Fibroblast of skin of right biceps (primary cell): ENCODE measurements at regions not wholly inside any gene's neighbourhood (a gene's known extent, or its start where the extent isn't known, plus 50 kb on each side); places are given as distances from the start of the nearest gene placed in this dataset.

Experiments
- DNase-seq: peaks from one replicate; pipeline ENCODE4 v3.0.0-alpha.2; 2013

DNA sequence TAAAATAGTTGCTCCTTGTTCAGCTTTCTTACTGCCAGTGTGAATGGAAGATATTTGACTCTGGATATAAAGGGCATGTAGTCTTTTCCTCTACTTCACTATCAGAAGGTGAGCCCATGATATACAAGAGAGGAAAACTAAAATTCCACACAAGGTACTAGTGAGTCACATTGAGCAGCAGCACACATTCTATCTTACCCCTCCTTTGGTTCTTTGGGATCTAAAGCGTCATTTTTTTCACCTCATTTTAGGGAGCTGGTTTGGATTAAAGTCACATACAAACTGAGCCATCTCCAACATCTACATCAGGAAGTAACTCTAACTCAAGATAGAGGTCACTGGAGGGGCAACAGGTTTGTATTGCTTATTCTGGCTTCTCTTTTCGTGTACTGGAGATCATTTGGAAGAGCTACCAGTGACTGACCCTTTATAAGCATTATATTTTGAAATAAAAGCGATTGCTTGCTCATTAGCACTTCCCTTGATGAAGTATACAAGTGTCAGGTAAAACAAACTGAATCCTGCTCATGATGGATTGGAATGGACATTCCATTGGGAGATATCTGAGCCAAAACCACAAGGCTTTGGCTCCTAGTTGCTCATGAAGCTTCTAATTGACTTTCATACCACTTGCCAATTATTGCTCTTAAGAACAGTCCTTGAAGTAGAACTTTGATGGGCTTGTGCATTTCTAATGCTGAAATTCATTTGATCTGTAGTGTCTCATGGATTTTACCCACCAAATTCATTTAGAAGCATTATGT, 124.1 kb downstream of the SPCS3 start:
- peak; percentile 82 for DNase-seq

DNA sequence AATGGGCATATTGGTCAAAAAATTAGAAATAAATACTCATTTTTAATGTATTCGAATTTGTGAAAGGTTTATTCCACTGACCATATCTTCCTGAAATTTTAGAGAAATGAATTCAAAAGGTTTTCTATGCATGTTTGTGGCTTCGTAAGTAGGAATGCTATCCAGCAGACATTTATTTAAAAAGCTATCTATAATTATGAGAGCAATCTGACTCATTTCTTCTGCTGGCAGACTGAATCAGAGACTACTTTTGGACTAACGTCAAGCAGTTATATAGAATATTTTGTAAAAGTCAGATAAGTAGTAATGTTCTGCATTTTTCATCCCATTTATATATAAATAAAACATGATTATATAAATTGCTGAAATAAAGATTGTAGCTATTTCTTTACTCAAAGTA, 125.0 kb downstream of the SPCS3 start:
- peak; percentile 90 for DNase-seq

DNA sequence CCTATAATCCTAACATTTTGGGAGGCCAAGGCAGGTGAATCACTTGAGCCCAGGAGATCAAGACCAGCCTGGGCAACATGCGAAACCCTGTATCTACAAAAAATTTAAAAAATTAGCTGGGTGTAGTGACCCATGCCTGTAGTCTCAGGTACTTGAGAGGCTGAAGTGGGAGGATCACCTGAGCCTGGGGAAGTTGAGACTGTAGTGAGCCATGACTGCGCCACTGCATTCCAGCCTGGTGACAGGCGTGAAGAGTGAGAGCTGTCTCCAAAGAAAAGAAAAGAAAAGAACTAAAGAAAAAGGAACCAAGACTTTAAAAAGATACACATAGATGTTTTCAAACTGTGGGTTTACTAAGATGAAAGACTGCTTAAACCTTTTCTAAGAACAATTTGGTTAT, 129.0 kb downstream of the SPCS3 start:
- DNase-seq: no peak

DNA sequence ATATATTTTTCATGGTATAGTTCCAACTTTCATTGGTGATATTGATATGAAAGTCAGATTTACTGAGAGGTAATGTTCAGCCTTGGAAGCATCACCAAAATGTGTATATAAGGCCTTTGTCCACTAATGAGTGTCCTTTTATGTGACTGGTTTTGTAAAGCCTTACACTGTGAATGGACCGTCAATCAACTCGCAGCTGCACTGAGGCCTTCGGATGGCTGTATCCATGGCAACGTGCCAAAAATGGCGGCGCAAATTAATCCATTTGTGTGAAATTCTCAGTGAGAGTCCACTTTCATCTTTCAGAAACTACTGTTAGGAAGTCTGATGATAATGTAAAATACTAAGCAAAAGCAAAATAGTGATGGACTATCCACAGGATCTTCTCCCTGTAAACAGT, 131.7 kb downstream of the SPCS3 start:
- DNase-seq: no peak

DNA sequence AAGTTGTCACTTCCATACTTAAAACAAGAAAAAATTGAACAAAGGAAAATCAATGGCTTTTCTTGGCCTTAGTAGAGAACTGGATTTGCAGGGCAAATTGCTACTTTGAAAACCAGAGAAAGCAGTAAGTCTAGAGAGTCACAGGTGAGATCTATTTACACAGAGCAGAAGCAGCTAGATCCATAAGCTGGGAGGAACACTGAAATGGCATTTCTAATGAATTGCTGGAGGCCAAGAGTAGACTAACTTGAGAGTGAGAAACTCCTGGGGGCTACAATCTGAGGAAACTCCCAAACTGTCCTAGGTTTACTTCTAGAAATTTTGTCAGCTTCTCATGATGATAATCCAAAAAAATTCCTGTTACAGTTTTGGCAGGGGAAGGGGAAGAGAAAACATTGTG, 133.3 kb downstream of the SPCS3 start:
- DNase-seq: no peak

DNA sequence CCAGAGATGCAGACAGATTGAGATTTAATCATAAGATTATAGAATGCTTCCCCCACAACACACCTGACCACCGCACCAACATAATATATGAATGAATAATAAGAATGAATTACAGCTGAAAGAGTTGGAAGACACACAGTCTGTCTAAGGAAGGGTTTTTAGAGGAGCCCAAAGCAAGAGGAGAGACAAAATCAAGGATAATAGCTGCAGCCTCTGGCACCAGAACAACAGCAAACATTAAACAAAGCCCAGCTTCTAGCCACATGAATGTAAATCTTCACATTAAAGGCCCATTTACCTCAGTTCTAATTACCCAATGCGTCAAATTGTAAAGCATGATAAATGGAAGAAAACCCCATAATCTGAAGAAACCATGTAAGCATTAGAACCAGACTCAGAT, 133.9 kb downstream of the SPCS3 start:
- no peak for DNase-seq

DNA sequence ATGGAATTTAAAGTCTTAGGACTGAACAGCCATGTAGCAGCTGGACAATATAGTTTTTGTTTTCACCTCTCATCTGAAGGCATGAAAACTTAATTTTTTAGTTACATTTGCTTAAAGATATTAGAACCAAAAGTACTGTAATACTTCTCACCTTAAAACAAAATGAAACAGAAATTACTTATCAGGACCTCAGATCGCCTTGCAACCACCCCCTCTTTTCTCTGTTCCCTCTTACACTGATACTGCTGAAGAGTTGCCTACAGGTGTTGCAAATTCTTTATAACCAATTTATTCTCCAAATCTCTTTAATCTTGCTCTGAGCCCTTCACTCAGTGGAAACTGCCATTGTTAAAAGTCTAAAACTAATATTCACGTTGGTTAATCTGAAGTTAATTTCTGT, 145.0 kb downstream of the SPCS3 start:
- DNase-seq: no peak

DNA sequence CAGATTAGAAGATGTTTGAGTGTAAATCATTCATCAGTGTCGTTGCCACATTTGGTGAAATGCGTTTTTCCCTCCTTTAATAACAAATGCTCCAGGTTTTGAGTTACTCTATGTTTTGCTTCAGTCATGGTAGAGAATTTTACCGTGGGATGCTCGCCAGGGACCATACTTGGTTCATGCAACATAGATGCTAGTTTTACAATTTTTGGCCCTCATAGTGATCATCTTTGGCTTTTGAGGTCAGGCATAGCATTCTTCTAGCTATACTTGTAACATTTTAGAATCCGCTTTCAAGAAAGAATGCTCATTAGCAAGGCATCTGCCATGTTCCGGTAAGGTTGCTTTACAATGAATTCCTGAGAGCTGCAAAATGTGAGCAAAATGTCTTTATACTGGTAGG, 147.2 kb downstream of the SPCS3 start:
- DNase-seq: peak; percentile 91

DNA sequence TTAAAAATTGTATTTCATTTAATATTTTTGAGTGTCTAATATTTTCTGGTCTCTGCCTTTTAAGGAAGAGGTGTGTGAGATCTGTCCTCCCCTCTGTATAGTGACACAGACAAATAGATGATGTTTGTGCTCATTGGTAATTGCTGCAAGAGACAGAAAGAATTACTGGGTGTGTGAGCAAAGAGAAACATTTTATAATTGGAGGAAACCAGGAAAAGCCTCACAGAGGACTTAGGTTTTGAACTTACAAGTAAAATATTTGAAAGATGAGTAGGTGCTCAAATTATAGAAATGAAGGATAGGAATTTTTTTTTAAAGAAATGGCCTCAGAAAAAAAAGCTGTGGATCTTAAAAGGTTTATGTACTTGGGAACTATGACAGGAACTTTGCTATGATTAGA, 149.8 kb downstream of the SPCS3 start:
- DNase-seq: peak; percentile 36

DNA sequence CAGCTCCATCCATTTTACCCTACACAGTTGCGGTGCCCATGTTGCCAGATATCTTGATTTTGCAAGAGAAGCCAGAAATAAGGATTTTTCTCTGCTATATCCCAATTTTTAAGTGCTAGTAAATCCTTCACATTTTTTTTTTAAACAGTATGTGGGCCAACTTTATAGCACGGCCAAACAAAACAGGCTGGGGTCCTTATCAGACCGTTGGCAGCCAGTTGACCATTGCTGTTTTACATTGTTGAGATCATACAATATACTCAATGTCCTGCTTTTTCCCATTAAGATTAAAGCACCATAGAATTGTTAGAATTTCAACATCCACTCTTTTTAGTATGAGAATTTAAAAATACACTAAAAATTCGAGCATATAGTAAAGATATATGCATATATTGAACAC, 150.9 kb downstream of the SPCS3 start:
- no peak for DNase-seq

DNA sequence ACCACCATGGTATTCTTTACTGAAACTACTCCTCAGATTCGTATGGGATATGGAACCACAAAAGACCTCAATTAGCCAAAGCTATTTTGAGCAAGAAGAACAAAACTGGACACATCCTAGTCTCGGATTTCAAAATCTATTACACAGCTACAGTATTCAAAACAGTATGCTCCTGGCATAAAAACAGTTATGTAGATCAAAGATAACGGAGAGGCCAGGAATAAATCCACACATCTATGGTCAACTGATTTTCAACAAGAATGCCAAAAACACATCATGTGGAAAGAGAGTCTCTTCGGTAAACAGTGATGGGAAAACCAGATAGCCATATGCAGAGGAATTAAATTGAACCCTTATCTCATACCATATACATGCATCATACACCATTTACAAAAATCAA, 155.3 kb downstream of the SPCS3 start:
- no peak for DNase-seq

DNA sequence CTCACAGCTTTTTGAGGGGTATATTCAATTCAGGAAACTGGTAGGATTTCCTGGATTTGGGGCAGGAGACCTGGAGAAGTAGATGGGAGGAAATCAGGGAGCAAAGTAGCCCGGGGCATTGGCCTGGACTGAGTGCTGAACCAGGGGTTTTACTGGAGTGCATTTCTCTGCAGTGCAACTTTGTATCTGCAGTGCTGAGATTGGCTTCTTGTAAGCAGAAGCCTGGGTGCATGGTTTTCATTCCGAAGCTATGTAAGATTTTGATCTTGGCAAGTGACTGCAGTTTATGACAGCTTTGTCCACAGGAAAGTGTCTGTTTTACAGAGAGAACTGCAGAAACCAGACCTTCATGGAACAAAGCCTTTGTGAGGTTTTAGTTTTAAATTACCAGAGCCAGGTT, 158.3 kb downstream of the SPCS3 start:
- no peak for DNase-seq

DNA sequence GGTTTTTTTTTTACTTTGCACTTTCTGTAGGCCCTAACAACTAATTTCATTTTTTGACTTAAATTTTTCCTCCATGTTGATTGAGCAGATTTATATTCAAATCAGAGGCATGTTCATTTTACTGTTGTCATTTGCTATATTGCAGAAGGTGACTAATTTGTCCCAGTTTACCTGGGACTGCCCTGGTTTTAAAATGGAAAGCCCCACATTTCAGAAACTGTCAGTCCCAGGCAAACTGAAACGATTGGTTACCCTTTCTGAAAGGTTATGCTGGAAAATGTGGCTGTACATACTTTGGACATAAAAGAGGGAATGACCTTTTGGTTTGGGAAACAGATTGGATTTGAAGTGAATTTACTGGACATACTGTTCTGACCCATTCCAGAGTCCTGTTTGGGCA, 160.0 kb downstream of the SPCS3 start:
- no peak for DNase-seq

DNA sequence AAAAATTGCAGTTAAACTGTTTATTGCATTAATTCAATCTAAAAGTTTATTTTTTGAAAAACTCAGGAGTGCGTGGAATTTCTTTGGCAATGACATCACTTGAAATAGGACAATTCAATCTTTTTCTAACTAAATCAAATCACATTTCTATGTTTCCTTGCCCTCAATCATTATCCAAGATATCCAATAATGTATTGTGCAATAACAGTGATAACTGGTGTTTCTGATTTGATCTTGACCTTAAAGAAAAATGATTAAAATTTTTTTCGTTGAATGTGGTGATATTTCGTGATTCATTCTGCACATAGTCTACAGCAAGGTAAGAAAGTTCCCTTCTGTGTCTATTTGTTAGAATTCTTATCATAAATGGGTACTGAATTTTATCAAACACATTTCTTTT, 163.2 kb downstream of the SPCS3 start:
- DNase-seq: no peak

DNA sequence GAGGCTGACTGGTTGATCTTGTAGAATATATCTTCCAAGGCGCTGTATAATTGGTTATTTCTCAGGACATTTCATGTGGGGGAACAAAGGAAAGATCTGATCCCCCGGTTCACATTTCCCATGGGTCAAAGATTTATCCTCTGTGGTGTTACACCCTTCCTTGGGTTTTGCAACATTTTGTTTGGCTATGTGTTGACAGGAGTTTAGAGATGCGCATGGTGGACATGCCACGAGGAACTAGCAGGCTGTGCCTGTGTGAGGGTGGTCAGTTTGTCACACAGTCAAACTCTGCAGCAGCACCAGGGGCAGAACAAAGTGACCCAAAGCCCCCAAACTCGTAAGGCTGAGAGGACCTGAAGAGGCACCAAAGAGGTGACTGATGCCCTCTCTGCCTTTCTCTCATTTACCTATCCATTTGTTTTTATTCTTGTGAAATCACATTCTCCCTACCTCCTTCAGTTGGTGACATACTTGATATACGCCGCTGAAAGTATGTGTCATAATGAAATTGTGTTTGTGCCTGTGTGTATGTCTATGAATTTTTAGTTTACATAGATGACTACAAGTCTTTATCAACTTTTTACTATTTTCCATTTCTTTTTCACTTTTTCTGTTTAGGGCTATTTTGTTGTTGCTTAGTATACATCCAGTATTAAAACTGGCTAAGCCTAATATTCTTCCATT, 164.7 kb downstream of the SPCS3 start:
- DNase-seq: no peak

DNA sequence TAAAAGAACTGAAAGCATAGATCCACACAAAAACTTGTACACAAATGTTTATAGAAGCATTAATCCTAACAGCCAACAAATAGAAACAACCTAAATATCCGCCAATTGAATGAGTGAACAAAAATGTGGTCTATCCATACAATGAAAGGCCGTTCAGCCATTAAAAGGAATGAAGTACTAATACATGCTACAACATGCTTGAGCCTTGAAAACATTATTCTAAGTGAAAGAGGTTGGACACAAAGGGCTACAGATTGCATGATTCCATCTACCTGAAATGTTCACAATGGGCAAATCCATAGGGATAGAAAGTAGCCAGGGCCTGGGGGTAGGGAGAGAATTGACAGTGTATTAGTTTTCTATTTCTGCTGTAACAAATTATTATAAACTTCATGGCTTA, 169.2 kb downstream of the SPCS3 start:
- no peak for DNase-seq

DNA sequence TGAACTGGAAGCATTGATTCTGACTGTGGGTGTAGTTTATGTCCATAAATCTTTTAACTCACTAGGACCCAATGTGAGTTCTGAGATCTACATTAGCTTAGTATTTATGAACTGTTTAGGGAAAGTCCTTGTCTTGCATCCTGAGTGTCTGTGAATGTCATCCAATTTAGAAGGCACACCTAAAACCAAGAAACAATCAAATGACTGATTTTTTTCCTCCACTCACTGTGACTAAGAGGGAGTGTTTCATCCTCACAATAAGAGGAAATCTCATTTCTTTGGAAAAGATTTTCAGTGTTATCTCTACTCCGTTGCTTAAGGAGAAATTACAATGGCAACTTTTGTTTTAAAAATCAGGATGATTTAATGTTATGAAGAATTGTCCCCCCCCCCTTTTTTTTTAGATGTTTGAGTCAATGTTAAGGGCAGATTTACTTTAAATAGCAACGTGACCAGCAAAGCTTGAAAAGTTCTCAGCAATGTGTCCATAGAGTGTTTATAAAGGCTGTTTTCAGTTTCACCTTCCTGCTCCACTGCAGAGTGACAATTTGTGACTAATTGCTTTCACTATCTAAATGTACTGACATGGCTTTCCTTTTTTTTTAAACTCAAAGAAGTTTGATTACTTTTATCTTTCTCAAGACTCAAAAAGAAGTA, 173.0 kb downstream of the SPCS3 start:
- DNase-seq: no peak

DNA sequence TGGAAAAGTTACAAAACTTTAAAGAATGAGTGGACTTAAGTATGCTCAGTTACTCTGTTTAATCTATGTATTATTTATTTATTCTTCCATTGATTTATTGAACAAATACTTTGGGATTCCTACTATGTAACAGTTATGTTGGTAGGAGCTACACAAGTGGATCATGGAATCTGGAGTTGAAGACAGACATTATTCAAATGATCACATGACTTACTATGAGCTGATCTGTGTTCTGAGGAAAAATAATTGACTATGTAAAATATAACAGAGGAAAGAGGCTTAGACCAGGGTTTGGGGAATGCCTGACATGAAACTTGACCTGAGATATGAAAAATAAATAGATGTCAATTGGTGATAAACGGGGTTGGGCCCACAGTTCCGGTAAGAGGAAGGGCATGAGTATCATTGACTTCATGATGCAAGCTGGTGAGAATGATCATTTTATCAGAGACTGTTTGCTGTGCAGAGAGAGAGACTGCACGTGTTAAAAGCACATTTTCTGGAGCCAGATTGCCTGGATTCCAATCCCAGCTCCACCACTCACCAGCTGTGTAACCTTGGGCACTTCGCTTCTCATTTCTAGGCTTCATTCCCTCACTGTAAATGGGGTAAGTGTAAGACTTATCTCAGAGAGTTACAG, 179.0 kb downstream of the SPCS3 start:
- peak; percentile 36 for DNase-seq

DNA sequence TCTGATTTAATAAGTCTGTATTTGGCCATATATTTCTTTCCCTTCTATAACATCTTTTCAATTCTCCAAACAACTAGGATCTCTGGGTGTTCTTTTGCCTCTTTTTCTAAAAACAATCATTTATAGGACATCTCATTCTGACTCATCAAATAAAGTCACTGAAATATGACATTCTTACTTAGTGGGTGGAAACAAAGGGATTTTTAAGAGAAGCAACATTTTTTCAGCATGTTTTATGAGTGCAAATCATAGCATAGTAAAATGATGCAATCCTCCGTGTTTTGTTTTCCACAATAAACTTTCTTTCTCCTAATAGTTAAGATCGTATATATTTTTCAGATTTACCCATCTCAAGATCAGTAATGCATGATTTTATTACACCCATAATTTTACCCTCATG, 179.8 kb downstream of the SPCS3 start:
- peak; percentile 76 for DNase-seq

DNA sequence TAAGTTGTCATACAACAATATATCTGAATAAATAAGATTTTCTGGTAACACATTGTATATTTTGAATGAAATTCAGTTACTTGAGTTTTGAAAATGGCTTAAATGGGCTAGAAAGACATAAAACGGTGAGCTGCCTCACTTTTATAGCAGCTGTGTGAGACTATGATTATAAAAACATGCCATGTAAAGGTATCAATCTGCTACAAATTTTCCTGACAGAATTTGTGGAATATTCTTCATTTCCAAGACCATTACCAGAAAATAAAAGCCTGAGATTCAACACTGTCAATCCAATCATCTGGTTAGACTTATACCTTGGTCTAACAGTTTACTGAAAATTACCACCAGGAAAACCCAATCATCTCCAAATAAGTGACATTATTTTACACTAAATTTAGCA, 181.1 kb downstream of the SPCS3 start:
- DNase-seq: no peak

DNA sequence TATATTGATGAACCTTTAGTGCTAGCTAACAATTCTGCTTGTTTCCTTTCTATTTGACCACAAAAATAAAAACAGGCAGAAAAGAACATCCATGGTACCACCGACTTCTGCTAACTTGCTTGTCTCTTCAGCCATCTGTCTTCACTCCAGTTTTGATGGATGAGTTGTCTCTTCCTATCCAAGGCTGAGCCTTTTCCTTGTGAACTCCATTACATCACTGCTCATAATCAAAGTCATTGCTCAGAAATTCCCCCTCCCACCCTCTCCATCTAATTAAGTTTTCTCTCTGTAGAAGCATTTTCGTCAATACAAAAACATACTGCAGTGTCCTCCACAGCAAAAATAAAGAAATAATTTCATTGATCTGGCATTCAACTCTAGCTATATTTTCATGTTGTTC, 184.4 kb downstream of the SPCS3 start:
- DNase-seq: no peak

DNA sequence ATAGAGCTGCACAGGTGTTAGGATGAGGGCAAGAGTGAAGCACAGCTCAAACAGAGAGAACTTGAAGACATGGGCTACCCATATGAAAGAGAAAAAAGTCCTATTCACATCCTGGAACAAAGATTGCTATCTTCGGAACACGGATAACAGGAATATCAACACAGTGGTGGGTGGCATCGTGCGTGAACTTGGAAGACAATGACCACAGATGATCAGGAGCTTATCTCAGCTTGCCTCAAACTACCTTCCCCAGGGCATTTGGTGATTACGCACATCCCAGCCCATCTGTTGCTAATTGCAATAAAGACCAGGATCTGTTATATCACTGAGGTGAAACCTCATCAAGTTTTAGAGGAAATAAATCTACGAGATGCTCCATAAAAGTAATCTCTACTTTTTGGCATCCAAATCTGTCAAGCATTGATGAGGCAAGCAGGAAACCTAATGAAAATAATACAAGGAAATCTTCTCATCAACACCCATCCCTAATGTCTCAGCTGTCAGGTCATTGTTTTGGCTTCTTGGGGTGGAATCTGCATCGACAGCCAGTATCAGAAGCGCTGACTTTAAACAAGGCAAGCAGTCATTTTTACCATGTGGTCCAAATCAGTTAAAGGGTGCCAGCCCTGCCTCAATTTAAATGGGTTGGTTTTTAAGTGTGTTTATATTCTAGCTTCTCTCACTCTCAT, 188.2 kb downstream of the SPCS3 start:
- no peak for DNase-seq

DNA sequence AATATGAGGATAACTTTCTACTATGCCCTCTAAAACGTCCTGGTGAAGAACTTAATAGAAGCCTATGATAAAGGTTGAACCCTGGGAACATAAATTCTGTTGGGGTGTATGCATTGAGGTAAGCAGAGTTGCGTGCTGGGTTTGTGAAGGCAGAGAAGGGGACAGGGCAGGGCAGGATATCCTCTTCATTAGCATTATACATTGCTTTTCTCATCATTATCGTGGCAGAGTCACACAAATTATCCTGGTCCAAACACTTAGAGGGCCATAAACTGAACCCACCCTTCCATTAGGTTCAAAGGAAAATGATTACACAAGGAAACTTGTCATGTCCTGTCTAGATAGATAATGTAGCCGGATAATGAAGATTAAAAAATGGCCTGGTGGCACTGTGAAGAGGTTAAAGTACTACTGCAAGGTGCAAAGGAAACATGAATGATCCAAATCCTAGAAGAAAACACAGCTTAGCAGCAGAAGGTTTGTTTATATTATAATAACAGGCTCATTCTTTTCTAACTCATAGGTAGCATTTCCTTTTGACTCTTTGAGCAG, 189.1 kb downstream of the SPCS3 start:
- no peak for DNase-seq
